ENCODE measurements at regions not wholly inside any gene's neighbourhood (a gene's known extent, or its start where the extent isn't known, plus 50 kb on each side); places are given as distances from the start of the nearest gene placed in this dataset.

GRCh38 chr22:47392729-47393128, 630.3 kb downstream of the TBC1D22A start (continued):
- no peak for TF ChIP-seq JUND (IDR thresholded peaks at IDR 0.05)
- TF ChIP-seq, protein P1, sequence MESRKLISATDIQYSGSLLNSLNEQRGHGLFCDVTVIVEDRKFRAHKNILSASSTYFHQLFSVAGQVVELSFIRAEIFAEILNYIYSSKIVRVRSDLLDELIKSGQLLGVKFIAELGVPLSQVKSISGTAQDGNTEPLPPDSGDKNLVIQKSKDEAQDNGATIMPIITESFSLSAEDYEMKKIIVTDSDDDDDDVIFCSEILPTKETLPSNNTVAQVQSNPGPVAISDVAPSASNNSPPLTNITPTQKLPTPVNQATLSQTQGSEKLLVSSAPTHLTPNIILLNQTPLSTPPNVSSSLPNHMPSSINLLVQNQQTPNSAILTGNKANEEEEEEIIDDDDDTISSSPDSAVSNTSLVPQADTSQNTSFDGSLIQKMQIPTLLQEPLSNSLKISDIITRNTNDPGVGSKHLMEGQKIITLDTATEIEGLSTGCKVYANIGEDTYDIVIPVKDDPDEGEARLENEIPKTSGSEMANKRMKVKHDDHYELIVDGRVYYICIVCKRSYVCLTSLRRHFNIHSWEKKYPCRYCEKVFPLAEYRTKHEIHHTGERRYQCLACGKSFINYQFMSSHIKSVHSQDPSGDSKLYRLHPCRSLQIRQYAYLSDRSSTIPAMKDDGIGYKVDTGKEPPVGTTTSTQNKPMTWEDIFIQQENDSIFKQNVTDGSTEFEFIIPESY (IDR thresholded peaks at IDR 0.05; ENCODE audit: extremely low read depth, insufficient replicate concordance, low read length): no peak

DNA sequence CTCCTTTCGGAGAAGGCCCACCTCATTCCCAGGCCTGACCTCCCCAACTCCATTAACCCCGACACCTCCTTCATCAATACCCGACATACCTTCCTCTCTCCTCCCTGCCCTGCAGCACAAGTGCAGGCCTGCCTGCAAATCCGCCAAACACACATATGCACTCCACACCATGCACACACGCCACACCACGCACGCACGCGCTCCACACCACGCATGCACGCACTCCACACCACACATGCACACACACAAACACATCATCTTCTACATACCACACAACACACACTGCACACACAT, 629.6 kb downstream of the TBC1D22A start:
- Histone ChIP-seq H3K9me3 (ENCODE audit: control insufficient read depth in 1 of 2, insufficient read depth in 1 of 2, low read depth in 1 of 2, low read length in 2 of 2) (no peaks in the 10 kb centered on the region), H3K9ac (ENCODE audit: low read length) (no peak overlapping the region), H2AFZ (ENCODE audit: low read depth, low read length, poor library complexity, severe bottlenecking) (no peak overlapping the region), H3K9me2 (ENCODE audit: insufficient read depth) (no peaks in the 10 kb centered on the region), H3K4me1 (ENCODE audit: control insufficient read depth in 1 of 2, insufficient read depth in 2 of 2, low read length in 2 of 2) (no peaks in the 10 kb centered on the region), H3K27me3 (ENCODE audit: insufficient read depth, low read length) (peaks cover 5% of the 10 kb centered on the region; the same call in 1 of the 2 replicates), H3K4me2 (ENCODE audit: low read length) (no peak overlapping the region), H3K36me3 (ENCODE audit: control insufficient read depth in 1 of 2, insufficient read depth in 2 of 2, low read length in 2 of 2) (no peaks in the 10 kb centered on the region), H3K27ac (ENCODE audit: low read depth, low read length) (no peak overlapping the region), H3K79me2 (ENCODE audit: insufficient read depth, low read length) (no peaks in the 10 kb centered on the region), H3K4me3 (replicated peaks in 1 of 2; ENCODE audit: low read depth in 1 of 2, low read length in 2 of 2) (no peak overlapping the region), H4K20me1 (ENCODE audit: insufficient read depth) (no peaks in the 10 kb centered on the region)
- no TSS peak for BruUV-seq (replicated peaks)
- DNase-seq (ENCODE audit: low read depth, low spot score): no peak
- TF ChIP-seq EZH2phosphoT487 (IDR thresholded peaks at IDR 0.05; ENCODE audit: borderline replicate concordance) (no peak), SRF (IDR thresholded peaks at IDR 0.05; ENCODE audit: low read depth) (no peak), ZNF274 (IDR thresholded peaks at IDR 0.05; ENCODE audit: low read depth, low read length) (no peak), TCF7L2 (IDR thresholded peaks at IDR 0.05; ENCODE audit: borderline replicate concordance, extremely low read depth, insufficient read depth, insufficient read length) (no peak), CEBPB (IDR thresholded peaks at IDR 0.05; ENCODE audit: low read depth) (no peak), POLR2AphosphoS5 (IDR thresholded peaks at IDR 0.05; ENCODE audit: low read depth, low read length) (no peak), SIN3A (IDR thresholded peaks at IDR 0.05; ENCODE audit: low read depth) (no peak), RAD21 (IDR thresholded peaks at IDR 0.05; ENCODE audit: low read depth) (no peak), EGR1 (IDR thresholded peaks at IDR 0.05; ENCODE audit: low read depth) (no peak), EZH2 (IDR thresholded peaks at IDR 0.05) (no peak)
- TF ChIP-seq, protein P2, sequence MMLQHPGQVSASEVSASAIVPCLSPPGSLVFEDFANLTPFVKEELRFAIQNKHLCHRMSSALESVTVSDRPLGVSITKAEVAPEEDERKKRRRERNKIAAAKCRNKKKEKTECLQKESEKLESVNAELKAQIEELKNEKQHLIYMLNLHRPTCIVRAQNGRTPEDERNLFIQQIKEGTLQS (IDR thresholded peaks at IDR 0.05): no peak
- ChIA-PET RAD21 (ENCODE audit: low non-redundant PET in 1 of 2, low total read pairs in 2 of 2, uncharacterized antibody in 2 of 2, unreplicated experiment in 2 of 2) (no interaction called here), CTCF (no interaction called here), POLR2A (no interaction called here)
- no peak for ATAC-seq
- intact Hi-C loops (cut with micrococcal nuclease): no loop called here
